Amniotic epithelial cell (primary cell): ENCODE measurements at regions not wholly inside any gene's neighbourhood (a gene's known extent, or its start where the extent isn't known, plus 50 kb on each side); places are given as distances from the start of the nearest gene placed in this dataset.
"Not testable (repeated sequence)": the region's sequence is repeated elsewhere in the genome, so short reads cannot be mapped to it uniquely, and the experiment has no call there.

ENCODE experiments used
- DNase-seq: peaks from one replicate; pipeline ENCODE4 v3.0.0-alpha.2; 2010; ENCODE audit warnings: low read depth

DNA sequence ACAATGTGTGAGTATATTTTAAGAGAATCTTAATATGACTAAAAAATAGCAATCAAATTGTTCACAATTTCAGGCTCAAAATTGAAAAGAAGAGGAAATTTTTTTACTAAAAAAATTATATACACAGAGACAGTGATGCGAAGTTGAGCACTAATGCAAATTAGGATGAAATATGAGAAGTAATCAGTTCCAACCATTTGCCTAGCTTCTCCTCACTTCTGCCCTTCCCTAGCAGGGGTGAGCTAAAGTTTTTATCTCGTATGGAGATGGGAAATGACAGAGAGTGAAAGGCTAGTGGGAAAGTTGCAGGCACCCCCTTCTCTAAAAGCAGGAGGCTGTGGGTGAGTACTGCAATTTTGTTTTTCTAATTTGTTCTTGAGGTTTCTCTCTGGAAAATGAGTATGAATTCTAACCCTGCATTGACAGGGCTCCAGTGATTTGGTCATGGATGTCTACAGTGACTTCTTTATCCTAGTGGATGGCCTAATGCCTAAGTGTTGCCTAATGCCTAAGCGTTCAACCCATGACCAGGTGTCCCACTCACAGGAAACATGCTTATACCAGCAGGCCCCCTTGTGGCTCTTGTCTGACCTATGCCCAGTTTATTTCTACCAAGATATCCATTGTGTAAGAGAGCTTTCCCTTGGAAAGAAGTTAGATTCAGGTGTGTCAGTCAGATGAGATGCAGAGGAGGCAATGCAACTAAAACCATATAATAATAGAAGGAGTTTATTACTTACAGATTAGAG lies 78.0 kb upstream of the HNMT start:
- DNase-seq = peak; percentile 7

DNA sequence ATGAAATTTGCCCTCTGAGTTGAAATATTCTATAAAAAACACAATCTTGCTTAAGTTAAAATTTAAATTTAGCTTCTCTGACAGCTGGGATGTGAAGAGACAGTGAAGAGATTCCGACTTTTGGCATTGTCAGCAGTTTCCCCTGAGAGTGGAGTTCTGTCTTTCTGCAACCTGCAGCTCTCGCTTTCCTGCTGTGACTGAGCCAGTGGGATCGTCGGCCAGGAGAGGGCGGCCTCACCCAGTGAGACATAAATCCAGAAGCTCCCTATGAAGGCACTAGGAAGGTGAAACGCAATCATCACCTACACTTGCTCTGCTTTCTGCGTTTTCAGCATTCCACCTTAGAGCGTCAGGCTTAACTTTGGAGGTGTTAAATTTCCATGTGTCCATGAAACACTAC lies 75.4 kb upstream of the HNMT start:
- peak; percentile 18 for DNase-seq

DNA sequence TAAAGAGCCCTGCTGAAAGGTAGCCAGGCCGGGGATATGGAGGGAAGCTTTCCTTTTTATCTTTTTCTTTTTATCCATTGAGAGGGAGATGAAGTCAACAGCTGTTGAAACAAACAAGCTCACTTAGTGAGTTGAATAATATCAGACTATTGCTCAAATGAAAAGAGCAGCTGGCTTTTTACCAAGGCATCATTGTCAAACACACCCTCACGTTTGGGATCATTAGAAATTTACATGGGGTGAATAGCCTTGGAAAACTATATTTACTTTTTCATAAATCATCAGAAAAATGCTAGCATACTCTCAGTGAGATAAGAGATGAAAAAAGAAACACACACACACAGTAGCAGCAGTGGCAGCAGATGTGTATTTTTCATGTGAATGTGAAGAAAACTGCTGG lies 71.5 kb upstream of the HNMT start:
- DNase-seq = no peak

DNA sequence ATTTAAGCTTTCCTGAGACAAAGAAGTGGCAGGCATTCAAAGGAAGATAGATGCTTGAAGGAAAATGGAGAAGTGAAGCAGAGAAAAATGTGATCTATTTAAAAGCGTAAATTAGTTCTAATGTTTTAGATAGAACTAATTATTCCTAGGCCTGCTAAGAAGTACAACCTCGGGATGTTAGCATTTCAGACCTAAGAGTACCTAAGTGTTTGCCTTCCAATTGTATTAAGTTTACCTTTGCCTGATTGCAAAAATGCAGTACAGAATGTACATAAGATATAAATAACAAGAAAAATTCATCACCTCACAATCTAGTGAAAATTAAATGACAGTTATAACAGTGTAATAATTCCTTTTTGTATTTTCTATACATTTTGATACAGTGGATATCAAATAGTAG lies 71.1 kb upstream of the HNMT start:
- DNase-seq = no peak

DNA sequence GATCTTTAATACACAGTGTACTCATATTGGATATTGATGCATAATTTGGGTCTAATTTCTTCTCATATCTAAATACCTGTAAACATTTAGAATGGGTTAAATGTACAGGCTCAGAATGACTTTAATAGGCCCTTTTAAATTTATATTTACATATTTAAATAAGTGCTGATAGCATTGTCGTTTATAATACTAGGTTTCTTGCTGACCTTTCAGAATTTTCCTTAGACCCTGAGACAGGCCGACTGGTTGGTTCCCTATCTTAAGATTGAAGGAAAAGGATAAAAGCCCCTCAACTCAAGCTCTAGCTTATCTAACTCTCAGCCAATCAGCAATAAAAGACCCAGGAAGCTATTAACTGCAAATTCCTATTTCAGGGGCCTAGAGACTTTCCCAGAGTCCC lies 67.8 kb upstream of the HNMT start:
- DNase-seq = no peak

DNA sequence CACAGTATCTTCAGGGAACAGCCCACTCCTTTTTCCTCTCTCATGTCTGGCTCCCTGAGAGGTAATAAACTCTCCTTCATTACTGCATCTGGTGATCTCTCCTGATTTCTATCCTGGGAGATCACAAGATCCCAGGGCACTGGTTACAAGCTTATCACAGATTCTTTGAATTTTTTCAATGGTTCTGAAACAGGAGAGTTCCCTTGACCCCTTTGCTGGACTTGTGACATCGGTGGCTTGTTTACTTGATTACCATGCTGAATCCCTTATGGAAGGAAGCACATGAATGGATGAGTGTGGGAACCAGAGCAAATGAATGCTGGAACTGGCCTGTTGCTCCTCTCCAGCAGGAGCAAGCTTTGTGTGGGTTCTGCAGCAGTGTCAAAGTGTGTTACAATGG lies 67.2 kb upstream of the HNMT start:
- no peak for DNase-seq

DNA sequence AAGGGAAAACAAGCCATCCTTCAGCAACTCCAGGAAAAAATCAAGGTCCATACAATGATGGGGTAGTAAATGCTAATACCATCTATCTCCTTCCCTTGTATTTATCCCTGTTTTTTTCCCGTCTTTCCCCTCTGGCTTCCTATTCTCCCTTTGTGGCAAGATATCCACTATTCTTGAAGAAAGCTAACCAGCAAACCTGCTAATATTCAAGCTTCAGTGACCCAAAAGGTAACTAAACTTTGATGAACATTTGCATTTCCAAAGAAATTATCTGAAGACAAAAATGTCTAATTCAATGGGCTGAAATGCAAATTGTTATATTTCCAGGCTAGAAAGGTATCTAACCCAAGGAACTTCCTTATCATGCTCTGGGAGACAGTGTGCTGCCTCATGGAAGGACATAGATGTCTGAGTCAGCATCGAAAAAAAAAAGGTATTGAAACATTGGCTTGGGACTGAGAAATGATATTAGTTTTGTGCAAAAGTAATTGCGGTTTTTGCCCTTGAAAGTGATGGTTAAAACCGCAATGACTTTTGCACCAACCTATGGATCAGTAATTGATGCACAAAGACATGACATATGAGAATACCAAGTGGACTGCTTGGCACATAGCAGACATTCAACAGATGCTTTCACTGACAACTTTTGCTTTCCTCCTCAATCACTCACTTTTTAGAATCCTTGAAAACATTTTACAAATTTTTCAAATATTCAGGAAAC lies 63.7 kb upstream of the HNMT start:
- DNase-seq = no peak

DNA sequence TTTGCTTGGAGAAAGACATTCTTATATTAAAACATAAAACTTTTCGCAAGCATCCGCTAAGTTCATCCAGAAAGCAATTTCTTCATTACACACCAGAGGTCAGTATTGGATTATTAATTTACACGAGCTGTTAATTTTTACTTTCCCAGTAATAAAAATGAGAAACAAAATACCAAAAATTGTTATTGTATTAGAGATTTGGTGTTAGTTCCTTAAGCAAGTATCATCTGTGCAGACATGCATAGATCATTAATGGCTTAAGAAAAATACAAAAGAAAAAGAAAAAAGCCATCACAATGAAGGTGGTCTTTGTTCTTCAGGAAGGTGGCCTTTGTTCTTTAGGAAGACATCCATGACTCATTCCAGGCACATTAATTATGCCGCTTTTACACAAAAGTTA lies 53.6 kb upstream of the HNMT start:
- DNase-seq = peak; percentile 22

DNA sequence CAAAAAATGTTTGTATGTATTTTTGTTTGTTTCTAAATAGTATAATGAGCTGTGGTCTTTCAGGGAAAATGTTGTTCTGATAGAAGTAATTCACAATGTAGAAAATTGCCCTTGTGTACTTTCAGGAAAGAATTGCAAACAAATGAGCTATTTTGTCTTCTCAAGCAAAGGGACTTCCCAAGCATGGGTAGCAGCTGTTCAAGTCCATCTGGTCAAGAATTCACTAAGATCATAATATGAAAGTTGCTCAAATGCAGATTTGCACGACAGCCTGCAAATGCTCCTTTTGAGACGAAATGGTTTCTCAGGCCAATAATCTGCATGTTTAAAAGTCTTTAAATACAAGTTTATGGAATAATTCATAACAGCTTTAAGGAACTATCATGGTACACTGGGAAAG lies 51.9 kb upstream of the HNMT start:
- no peak for DNase-seq

DNA sequence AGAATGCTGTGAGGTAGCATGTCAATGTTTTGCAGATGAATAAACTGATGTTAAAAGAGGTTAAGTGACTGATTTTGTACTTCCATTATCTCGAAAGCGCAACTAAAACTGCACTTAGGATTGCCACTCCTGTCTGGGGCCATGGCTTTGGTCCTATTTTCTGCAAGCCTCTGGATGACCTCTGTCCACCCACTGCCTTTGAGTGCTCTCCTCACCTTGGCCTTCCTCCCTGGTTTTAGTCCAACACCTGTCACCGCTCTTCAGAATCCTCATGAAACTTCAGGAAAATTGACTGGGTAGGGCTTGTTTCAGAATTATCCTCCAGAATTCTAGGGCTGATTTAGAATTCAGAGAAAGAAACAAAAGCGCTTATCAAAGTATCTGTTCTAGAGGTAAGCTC lies 51.1 kb upstream of the HNMT start:
- no peak for DNase-seq

DNA sequence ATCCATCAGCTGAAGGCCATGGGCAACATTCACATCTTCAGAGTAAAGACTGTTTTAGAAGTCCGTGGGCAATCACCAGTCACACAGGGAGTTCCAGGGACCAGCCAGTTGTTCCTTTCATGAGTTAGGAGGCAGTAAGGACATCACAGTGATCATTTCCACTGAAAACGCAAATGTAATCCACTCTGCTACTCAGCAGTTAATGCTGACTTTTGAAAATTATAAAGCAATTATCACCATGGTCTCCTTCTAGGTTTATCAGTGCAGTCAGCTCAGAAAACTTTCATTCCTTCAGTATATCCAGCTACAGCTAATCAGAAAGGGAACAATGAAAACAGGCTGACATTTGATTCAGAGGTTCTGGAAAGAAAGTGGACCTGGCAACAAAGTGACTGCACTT lies 50.6 kb upstream of the HNMT start:
- not testable (repeated sequence) for DNase-seq
